22Rv1 (cell line): ENCODE measurements at regions not wholly inside any gene's neighbourhood (a gene's known extent, or its start where the extent isn't known, plus 50 kb on each side); places are given as distances from the start of the nearest gene placed in this dataset.

ENCODE experiments used
- CTCF ChIP-seq: fragments of 450-650 bp; IDR thresholded peaks from 2 replicates; pipeline ENCODE4 v1.5.1; 2017; ENCODE audit warnings: mild to moderate bottlenecking
- ZFX ChIP-seq: fragments of 450-650 bp; IDR thresholded peaks from 2 replicates; pipeline ENCODE4 v1.6.1; 2017; ENCODE audit warnings: antibody characterized with exemption, borderline replicate concordance

GRCh38 chr1:200290010-200290685 is 119.7 kb downstream of the ZNF281 start:
- TF ChIP-seq CTCF (no peak), ZFX (no peak)
